Activated B cell treated with CpG ODN at 0.5 μM for 24 hours (primary cell): ENCODE measurements at regions not wholly inside any gene's neighbourhood (a gene's known extent, or its start where the extent isn't known, plus 50 kb on each side); places are given as distances from the start of the nearest gene placed in this dataset.
"Not testable (repeated sequence)": the region's sequence is repeated elsewhere in the genome, so short reads cannot be mapped to it uniquely, and the experiment has no call there.

Experiments used
- ATAC-seq: fragments of 200-7000 bp; cut with Tn5 transposase; one replicate; pipeline ENCODE4 v1.10.0; 2021; ENCODE audit warnings: low read depth, mild to moderate bottlenecking, moderate library complexity
- CTCF ChIA-PET: fragments of 350-600 bp; sonication (Branson Sonifier 250); formaldehyde crosslinking; loops from one replicate; lab custom pipeline; 2021; ENCODE audit warnings: antibody characterized with exemption; lab: Charles Lee
- POLR2A ChIA-PET: fragments of 350-600 bp; sonication (Branson Sonifier 250); formaldehyde crosslinking; loops from one replicate; lab custom pipeline; 2021; ENCODE audit warnings: antibody characterized with exemption; lab: Charles Lee
- DNase-seq: peaks from one replicate; pipeline ENCODE4 v3.0.0; 2022
- H3K27ac Mint-ChIP-seq: one replicate; pipeline ENCODE4 v1.8.0; 2020; ENCODE audit warnings: mixed read lengths
- H3K27me3 Mint-ChIP-seq: one replicate; pipeline ENCODE4 v1.8.0; 2021; ENCODE audit warnings: mixed read lengths
- H3K36me3 Mint-ChIP-seq: one replicate; pipeline ENCODE4 v1.8.0; 2021; ENCODE audit warnings: low read depth, mixed read lengths
- H3K4me1 Mint-ChIP-seq: one replicate; pipeline ENCODE4 v1.8.0; 2021; ENCODE audit warnings: mixed read lengths
- H3K4me3 Mint-ChIP-seq: one replicate; pipeline ENCODE4 v1.8.0; 2020; ENCODE audit warnings: mild to moderate bottlenecking, mixed read lengths
- H3K9me3 Mint-ChIP-seq: one replicate; pipeline ENCODE4 v1.8.0; 2020; ENCODE audit warnings: mixed read lengths
- CTCF ChIP-seq: fragments of 200-600 bp; IDR thresholded peaks from one replicate; pipeline ENCODE4 v1.8.0; 2022; ENCODE audit warnings: antibody characterized with exemption, mild to moderate bottlenecking
- intact Hi-C: fragments of 100-400 bp; cut with micrococcal nuclease; formaldehyde crosslinking; loops from one replicate; pipeline ENCODE4 v1.15.1; 2024

GRCh38 chr6:151690768-151691562, 116.5 kb upstream of the ESR1 start:
- H3K27ac Mint-ChIP-seq, result peak overlapping the region; percentile 88
- POLR2A ChIA-PET, result interaction anchor here (0.7 to 5.0 kb wide), 12 partner anchors 12 to 494 kb away, joined by 3 to 67 read pairs (median 7); no protein-coding TSS in a partner anchor
- H3K4me1 Mint-ChIP-seq, result peaks cover 32% of the 10 kb centered on the region
- CTCF ChIA-PET, result interaction anchor here (0.7 to 4.1 kb wide), 32 partner anchors 10 to 647 kb away, joined by 3 to 105 read pairs (median 4); partner anchors contain the start of gene ESR1
- ATAC-seq (peak; percentile 89), DNase-seq (no peak)
- H3K27me3 Mint-ChIP-seq, result no peaks in the 10 kb centered on the region
- H3K36me3 Mint-ChIP-seq, result peaks cover 6% of the 10 kb centered on the region
- no peak for TF ChIP-seq CTCF
- intact Hi-C loops, result loop anchor here (1.0 to 5.0 kb wide), 8 partner anchors 11 to 648 kb away; partner anchors contain the start of gene ESR1
- no peaks in the 10 kb centered on the region for H3K9me3 Mint-ChIP-seq
- H3K4me3 Mint-ChIP-seq, result peak overlapping the region; percentile 79

GRCh38 chr6:151692216-151692615, 115.3 kb upstream of the ESR1 start:
- H3K27me3 Mint-ChIP-seq, result no peaks in the 10 kb centered on the region
- peaks cover 32% of the 10 kb centered on the region for H3K4me1 Mint-ChIP-seq

GRCh38 chr6:151693366-151693765, 114.1 kb upstream of the ESR1 start:
- DNase-seq, result no peak
- ATAC-seq, result no peak
- H3K9me3 Mint-ChIP-seq, result no peaks in the 10 kb centered on the region
- CTCF ChIA-PET, result interaction anchor here (1.0 to 1.4 kb wide), 3 partner anchors 72 to 472 kb away, joined by 3 to 8 read pairs (median 3); no protein-coding TSS in a partner anchor
- no peaks in the 10 kb centered on the region for H3K27me3 Mint-ChIP-seq
- intact Hi-C loops, result loop anchor here (5.0 kb wide), 1 partner anchor 114 kb away; the partner anchor contains the start of gene ESR1
- POLR2A ChIA-PET, result interaction anchor here (5.0 kb wide), 1 partner anchor 9 kb away, joined by 67 read pairs; no protein-coding TSS in a partner anchor
- no peak overlapping the region for H3K27ac Mint-ChIP-seq
- no peak overlapping the region for H3K4me3 Mint-ChIP-seq
- no peak for TF ChIP-seq CTCF
- H3K4me1 Mint-ChIP-seq, result peaks cover 32% of the 10 kb centered on the region
- peaks cover 6% of the 10 kb centered on the region for H3K36me3 Mint-ChIP-seq

More at GRCh38 chr6:151692216-151692615, 115.3 kb upstream of the ESR1 start:
- no peak for DNase-seq
- no peak for ATAC-seq
- H3K36me3 Mint-ChIP-seq, result peaks cover 6% of the 10 kb centered on the region
- ChIA-PET CTCF (interaction anchor here (1.0 to 4.1 kb wide), 5 partner anchors 70 to 473 kb away, joined by 3 to 105 read pairs (median 22); no protein-coding TSS in a partner anchor), POLR2A (interaction anchor here (0.9 to 5.0 kb wide), 3 partner anchors 10 to 493 kb away, joined by 3 to 67 read pairs (median 24); no protein-coding TSS in a partner anchor)
- H3K4me3 Mint-ChIP-seq, result peak overlapping the region; percentile 4
- intact Hi-C loops, result loop anchor here (5.0 kb wide), 1 partner anchor 115 kb away; the partner anchor contains the start of gene ESR1
- H3K9me3 Mint-ChIP-seq, result no peaks in the 10 kb centered on the region
- H3K27ac Mint-ChIP-seq, result peak overlapping the region; percentile 88
- no peak for TF ChIP-seq CTCF

- peaks cover 6% of the 10 kb centered on the region for H3K36me3 Mint-ChIP-seq
- H3K27me3 Mint-ChIP-seq, result no peaks in the 10 kb centered on the region
- TF ChIP-seq CTCF, result no peak
- no peak for ATAC-seq
- no peak for DNase-seq
- intact Hi-C loops, result no loop called here
- ChIA-PET CTCF (interaction anchor here (1.1 to 1.4 kb wide), 2 partner anchors 19 to 573 kb away, joined by 3 to 4 read pairs; no protein-coding TSS in a partner anchor), POLR2A (no interaction called here)
- no peak overlapping the region for H3K27ac Mint-ChIP-seq
- H3K4me3 Mint-ChIP-seq, result no peak overlapping the region
- H3K9me3 Mint-ChIP-seq, result no peaks in the 10 kb centered on the region
- peaks cover 30% of the 10 kb centered on the region for H3K4me1 Mint-ChIP-seq
Observed at GRCh38 chr6:151695156-151695555, 112.3 kb upstream of the ESR1 start.

GRCh38 chr6:151696302-151696701, 111.2 kb upstream of the ESR1 start:
- H3K9me3 Mint-ChIP-seq, H3K27me3 Mint-ChIP-seq, POLR2A ChIA-PET, ATAC-seq, H3K4me3 Mint-ChIP-seq, DNase-seq, H3K27ac Mint-ChIP-seq, intact Hi-C loops, CTCF ChIA-PET, H3K36me3 Mint-ChIP-seq: not testable (repeated sequence)
- H3K4me1 Mint-ChIP-seq, result peaks cover 28% of the 10 kb centered on the region
